K562 (cell line): ENCODE measurements at regions not wholly inside any gene's neighbourhood (a gene's known extent, or its start where the extent isn't known, plus 50 kb on each side); places are given as distances from the start of the nearest gene placed in this dataset.

Source experiments
- ATAC-seq: fragments of 200-7000 bp; cut with Tn5 transposase; 3 replicates; pipeline ENCODE4 v1.9.1; 2020; ENCODE audit warnings: moderate library complexity
- BruUV-seq: library from RNA; stranded (reverse); fragments of 400-500 nt; replicated peaks from 2 replicates; lab custom pipeline; 2021; lab: Mats Ljungman, UMichigan
- CTCF ChIA-PET: fragments of 300-600 bp; formaldehyde crosslinking; extraction: SDS; loops from one replicate; lab custom pipeline; 2021; ENCODE audit warnings: low intra/inter-chr PET ratio; lab: Yijun Ruan, JAX
- POLR2A ChIA-PET: fragments of 300-600, 350-650 bp; sonication (Branson Sonifier 250); formaldehyde crosslinking; extraction: SDS; loops from one replicate; lab custom pipeline; 2021; ENCODE audit warnings: antibody characterized with exemption, inconsistent platforms; lab: Yijun Ruan, JAX
- DNase-seq, 4 experiments: peaks; one replicate each; pipeline versions ENCODE4 v3.0.0 to v3.0.0-alpha.2; 2011 to 2018; ENCODE audit warnings: low spot score in 3 of 4, mixed read lengths in 3 of 4; ENCODE audit errors: extremely low read depth in 1 of 4
- FAIRE-seq: peaks from 2 replicates; lab custom pipeline; 2011; peaks lifted over from hg19 to GRCh38; lab: Jason Lieb, UNC
- H2AFZ ChIP-seq: 2 replicates; pipeline ENCODE4 v1.6.0; 2011; ENCODE audit warnings: low read depth, low read length, control low read depth, inconsistent platforms
- H3K27ac ChIP-seq: fragments of 200-600 bp; 3 replicates; pipeline ENCODE4 v1.8.0; 2011; ENCODE audit warnings: low read depth, mild to moderate bottlenecking, control low read depth, inconsistent platforms, low read length, moderate library complexity, mixed read lengths; ENCODE audit errors: extremely low read depth
- H3K27me3 ChIP-seq, 2 experiments: fragments of 300-600 bp in 1 of 2; 2 replicates in 1 of 2; 3 replicates in 1 of 2; pipeline versions ENCODE4 v1.6.0 to v1.8.0; 2011; ENCODE audit warnings: inconsistent platforms in 2 of 2, low read length in 2 of 2, mild to moderate bottlenecking in 1 of 2, mixed read lengths in 1 of 2, moderate library complexity in 1 of 2; ENCODE audit not compliant: control insufficient read depth in 2 of 2, insufficient read depth in 2 of 2
- H3K36me3 ChIP-seq: fragments of 300-600 bp; 3 replicates; pipeline ENCODE4 v1.8.0; 2011; ENCODE audit warnings: mild to moderate bottlenecking, low read length, inconsistent platforms; ENCODE audit not compliant: control insufficient read depth, insufficient read depth
- H3K4me1 ChIP-seq, 2 experiments: fragments of 200-600 bp in 1 of 2; replicated peaks in 1 of 2; 2 replicates in 1 of 2; 3 replicates in 1 of 2; pipeline versions ENCODE4 v1.5.1 to v1.8.0; 2011; ENCODE audit warnings: inconsistent platforms in 2 of 2, low read length in 2 of 2, mild to moderate bottlenecking in 1 of 2, mixed read lengths in 1 of 2, moderate library complexity in 1 of 2; ENCODE audit not compliant: control insufficient read depth in 2 of 2, insufficient read depth in 2 of 2
- H3K4me2 ChIP-seq: 2 replicates; pipeline ENCODE4 v1.6.1; 2011; ENCODE audit warnings: low read length, control low read depth, inconsistent platforms, mixed read lengths; ENCODE audit not compliant: insufficient read depth
- H3K4me3 ChIP-seq: fragments of 200-600 bp; sonication (generic), shearing (Covaris generic); 2 replicates; pipeline ENCODE4 v1.5.1; 2016; ENCODE audit warnings: control low read depth, inconsistent platforms
- H3K79me2 ChIP-seq: fragments of 200-600 bp; 3 replicates; pipeline ENCODE4 v1.8.0; 2011; ENCODE audit warnings: low read length, inconsistent platforms; ENCODE audit not compliant: control insufficient read depth, insufficient read depth
- H3K9ac ChIP-seq, 2 experiments: 2 replicates each; pipeline versions ENCODE4 v1.6.0 to v1.6.1; 2011; ENCODE audit warnings: low read depth in 2 of 2, low read length in 2 of 2, control low read depth in 1 of 2, inconsistent platforms in 1 of 2, mild to moderate bottlenecking in 1 of 2, mixed read lengths in 1 of 2; ENCODE audit not compliant: insufficient read depth in 1 of 2
- H3K9me1 ChIP-seq: one replicate; pipeline ENCODE4 v1.6.0; 2011; ENCODE audit warnings: inconsistent platforms, mild to moderate bottlenecking, low read length, moderate library complexity; ENCODE audit not compliant: control insufficient read depth, insufficient read depth
- H3K9me3 ChIP-seq: replicated peaks from 2 replicates; pipeline ENCODE4 v1.5.1; 2011; ENCODE audit warnings: low read depth, low read length, inconsistent platforms; ENCODE audit not compliant: control insufficient read depth, insufficient read depth
- H4K20me1 ChIP-seq: replicated peaks from 2 replicates; pipeline ENCODE4 v1.6.1; 2011; ENCODE audit warnings: low read length, inconsistent platforms, mixed read lengths; ENCODE audit not compliant: control insufficient read depth, insufficient read depth
- CREB3L1 ChIP-seq: fragments of 450-650 bp; IDR thresholded peaks from 2 replicates; pipeline ENCODE4 v1.6.1; 2014; ENCODE audit warnings: low read depth, mild to moderate bottlenecking, moderate library complexity, borderline replicate concordance
- SUPT5H ChIP-seq: fragments of 450-650 bp; IDR thresholded peaks from 2 replicates; pipeline ENCODE4 v1.6.1; 2016
- TFE3 ChIP-seq: fragments of 450-650 bp; formaldehyde crosslinking; IDR thresholded peaks from 2 replicates; pipeline ENCODE4 v1.4.0; 2020; ENCODE audit warnings: mild to moderate bottlenecking, mixed read lengths
- ZNF609 ChIP-seq: sonication (generic); formaldehyde crosslinking; IDR thresholded peaks from 2 replicates; pipeline ENCODE4 v1.8.1; 2023; ENCODE audit warnings: missing genetic modification reagents, mild to moderate bottlenecking, borderline replicate concordance
- in situ Hi-C: fragments of 300-500 bp; cut with MboI; formaldehyde crosslinking; loops from 4 replicates; pipeline ENCODE4 v1.15.0; 2018; ENCODE audit warnings: inconsistent platforms, mixed read lengths
- intact Hi-C: fragments of 100-400 bp; cut with micrococcal nuclease; formaldehyde crosslinking; loops from 2 replicates; pipeline ENCODE4 v1.14.2; 2022

- BruUV-seq: no TSS peak
- Histone ChIP-seq H4K20me1 (no peaks in the 10 kb centered on the region), H3K36me3 (no peaks in the 10 kb centered on the region), H3K9me3 (0 out of 2 replicates have a peak, but pooled peaks cover 3% of the 10 kb centered on the region), H3K27ac (no peak overlapping the region), H3K9me1 (no peaks in the 10 kb centered on the region), H2AFZ (no peak overlapping the region), H3K79me2 (no peaks in the 10 kb centered on the region), H3K4me1 (no peaks in the 10 kb centered on the region), H3K4me3 (no peak overlapping the region), H3K27me3 (no peaks in the 10 kb centered on the region), H3K4me2 (no peak overlapping the region), H3K9ac (no peak overlapping the region)
- DNase-seq (no peak), FAIRE-seq (no peak), ATAC-seq (no peak)
- CTCF ChIA-PET: no interaction called here
- in situ Hi-C loops (no loop called here), intact Hi-C loops (no loop called here)
- POLR2A ChIA-PET: no interaction called here
- TF ChIP-seq SUPT5H (no peak), ZNF609 (CRISPR knock-in tag) (no peak), CREB3L1 (no peak), TFE3 (CRISPR knock-in tag) (no peak)
Measured at GRCh38 chr3:34374521-34374920, 576.1 kb downstream of the PDCD6IP start.
